Suppressor macrophage treated with lipopolysaccharide for 1 hour (primary cell): ENCODE measurements at regions not wholly inside any gene's neighbourhood (a gene's known extent, or its start where the extent isn't known, plus 50 kb on each side); places are given as distances from the start of the nearest gene placed in this dataset.
"Not testable (repeated sequence)": the region's sequence is repeated elsewhere in the genome, so short reads cannot be mapped to it uniquely, and the experiment has no call there.

Source experiments
- DNase-seq, 3 donors: peaks; one replicate each; pipeline ENCODE4 v3.0.0-alpha.2; 2020 to 2022

DNA sequence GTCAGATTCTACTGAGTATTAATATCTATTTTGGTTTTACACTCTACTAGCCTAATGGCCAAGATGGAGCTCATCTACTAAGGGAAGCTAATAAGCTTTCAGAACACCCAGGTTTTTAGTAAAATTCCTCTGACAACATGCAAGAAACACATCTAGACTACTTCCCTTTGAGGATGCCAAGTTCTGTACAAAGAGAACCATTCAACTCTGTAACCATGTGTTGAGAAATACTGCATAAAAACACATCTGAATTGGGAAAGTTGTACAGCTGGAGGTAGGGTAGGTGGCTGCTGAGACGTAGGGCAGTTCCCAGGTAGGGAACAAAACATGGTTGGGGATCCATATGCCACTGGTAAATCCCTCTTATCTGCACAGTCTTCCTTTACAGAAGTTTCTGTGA lies 66.2 kb downstream of the SC5D start:
- peak in 2 of 3 donors; percentile 33 to 35 for DNase-seq

DNA sequence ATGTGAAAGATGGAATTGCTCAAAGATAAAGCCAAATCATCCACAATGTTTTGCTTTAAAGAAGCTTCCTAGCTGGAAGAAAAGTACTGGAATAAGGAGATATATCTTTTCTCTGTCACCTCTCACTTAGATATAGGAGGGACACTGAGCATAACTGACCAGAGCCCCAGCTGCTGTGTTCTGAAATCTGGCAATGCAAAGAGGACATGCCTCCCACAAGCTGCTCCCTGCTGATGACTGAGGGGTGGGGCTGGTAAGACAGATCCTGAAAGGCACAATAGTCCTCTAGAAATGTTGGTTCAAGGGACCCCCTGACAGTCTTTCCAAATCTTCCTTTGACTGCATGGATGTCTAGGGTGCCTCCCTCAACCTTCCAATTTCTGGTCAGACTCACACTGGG lies 67.0 kb downstream of the SC5D start:
- DNase-seq: no peak

DNA sequence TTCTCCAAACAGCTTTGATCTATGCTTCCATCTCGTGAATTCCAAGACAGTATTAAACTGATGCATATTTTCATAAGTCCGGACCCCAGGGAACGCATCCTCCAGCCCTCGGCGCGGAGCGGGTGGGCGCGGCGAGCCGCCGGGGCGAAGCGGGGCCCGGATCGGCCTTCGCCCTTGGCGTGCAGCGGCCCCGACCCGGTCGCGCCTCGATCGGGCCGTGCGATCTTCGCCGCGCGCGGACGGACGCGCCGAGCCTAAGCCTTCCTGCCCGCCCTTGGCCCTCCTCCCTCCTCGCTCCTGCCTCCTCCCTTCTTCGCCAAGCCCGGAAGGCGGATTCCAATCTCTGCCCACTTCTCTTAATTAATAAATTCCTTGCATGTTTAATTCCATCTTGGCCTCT lies 70.4 kb downstream of the SC5D start:
- not testable (repeated sequence) for DNase-seq

DNA sequence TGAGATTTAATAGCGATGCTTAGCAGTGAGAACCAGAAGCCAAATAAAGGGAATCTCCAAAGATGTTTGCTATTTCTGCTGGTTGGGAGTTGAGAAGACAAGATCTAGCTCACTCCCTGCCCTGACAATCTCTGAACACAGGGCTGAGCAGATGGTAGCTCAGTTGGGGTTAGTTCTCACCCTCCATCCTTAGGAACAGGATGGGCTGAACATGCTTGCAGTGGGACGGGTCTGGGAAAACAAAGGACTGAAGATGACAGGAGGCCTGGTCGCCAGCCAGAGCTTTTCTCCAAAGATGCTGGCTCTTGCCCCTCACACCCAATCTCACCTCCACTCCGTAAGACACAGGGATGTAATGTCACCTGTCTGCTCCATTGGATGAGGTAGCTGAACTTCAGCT lies 72.7 kb downstream of the SC5D start:
- DNase-seq: no peak

DNA sequence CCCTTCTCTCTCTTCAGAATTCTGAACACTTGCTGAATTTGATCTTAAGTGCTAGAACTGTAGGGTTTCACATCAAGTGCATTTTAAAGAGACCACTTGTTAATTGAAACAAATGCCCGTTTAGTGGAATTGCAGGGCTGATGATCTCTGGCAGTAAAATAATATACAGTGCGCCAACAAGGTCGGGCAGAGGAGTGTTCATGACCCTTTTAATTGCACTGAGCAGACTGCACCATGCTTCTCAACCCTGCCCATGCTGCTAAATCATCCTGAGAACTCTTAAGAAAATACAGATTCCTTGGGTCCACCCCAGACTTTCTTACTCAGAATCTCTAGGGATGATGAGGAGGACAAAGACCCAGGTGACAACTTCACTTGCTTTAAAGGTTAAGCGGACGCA lies 73.5 kb downstream of the SC5D start:
- no peak for DNase-seq

DNA sequence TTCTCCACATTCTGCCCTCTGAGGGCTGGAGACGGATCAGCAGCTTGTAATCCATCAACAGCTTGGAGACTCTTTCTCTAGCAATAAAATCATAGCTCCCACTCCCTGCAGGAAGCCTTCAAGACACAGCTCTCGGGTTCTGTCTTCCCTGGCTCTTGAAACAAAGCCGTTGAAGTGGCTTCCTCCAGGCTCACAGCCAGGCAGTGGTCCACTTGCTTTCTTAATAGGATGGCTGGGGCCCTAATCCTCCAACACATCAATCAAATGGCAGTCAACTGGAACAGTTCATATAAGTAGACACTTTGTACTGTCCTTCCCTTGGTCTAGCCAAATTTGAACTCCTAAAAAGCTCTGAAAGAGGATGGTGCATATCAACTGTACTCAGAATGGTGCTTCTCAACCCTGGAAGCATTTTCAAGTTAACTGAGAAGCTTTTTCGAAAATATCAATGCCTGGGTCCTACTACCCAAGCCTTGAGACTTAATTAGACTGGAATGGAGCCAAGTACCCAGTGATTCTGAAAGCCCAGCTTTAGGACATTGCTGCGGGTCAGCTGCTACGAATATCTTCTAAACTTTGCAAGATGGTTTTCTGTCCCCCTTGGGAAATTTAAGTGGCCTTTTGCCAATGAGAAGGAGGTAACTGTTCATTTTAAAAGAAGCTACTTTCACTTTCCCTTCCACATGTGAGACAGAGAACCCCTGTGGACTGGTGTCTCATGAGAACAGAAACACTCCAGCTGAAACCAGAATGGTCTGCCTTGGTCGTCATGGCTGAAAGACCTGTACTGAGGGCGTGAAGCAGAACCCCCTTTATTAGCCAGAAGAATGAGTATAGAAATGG lies 74.7 kb downstream of the SC5D start:
- DNase-seq: peak; percentile 73 to 85 (median 81)

DNA sequence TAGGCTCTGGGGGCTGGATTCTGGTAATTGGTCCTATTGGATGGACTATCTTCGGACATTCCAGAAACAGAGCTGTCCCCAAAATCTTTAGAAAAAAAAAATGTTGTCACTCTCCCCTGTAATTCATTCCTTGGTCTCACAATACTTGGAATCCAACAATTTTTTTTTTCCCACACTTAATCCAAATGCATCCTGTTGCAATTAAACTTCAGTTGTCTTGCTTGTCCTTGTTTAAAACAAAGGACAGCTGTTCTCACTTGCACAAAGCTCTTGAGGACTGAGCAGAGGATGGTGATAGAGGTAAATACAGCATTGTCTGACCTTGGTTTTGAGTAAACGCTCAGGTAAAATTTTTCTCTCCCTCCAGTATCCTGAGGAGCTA lies 75.3 kb downstream of the SC5D start:
- DNase-seq: no peak

DNA sequence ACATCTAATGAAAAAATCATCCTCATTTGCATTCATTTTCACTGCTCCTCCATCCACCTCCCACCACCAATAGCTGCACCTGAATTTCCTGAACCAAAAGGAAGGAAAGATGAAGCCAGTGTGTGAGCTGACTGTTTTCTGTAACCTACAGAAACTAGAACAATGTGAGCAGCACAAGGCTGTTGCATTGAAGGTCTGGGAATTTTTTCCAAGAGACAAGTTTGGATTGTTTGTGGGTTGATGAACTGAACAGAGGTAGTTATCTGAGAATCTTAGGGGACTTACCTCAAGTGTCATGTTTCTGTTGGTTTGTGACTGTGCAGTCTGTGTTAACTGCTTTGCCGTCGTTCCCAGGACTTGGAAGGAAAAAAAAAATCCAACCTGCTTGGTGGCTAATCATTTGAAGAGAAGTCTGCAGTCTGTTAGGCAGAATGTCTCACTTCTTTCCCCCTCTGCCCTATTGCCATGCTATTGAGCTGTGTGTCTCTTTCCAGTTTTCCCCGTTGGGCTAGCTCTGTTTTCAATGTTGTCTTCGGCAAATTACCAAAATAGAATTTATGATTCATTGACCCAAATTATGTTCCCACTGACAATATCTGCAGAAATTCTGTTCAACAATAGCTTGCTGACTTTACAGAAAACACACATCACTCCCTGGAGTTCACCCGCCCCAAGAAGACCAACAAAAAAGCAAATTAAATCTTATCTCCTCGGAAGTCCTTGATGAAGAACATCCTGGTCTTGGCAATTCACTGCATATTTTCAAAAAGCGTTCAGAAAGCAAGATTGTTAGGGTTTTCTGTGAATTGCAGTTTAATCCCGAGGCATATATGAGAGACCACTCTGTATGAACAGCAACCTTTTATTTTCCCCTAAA lies 76.0 kb downstream of the SC5D start:
- no peak for DNase-seq

DNA sequence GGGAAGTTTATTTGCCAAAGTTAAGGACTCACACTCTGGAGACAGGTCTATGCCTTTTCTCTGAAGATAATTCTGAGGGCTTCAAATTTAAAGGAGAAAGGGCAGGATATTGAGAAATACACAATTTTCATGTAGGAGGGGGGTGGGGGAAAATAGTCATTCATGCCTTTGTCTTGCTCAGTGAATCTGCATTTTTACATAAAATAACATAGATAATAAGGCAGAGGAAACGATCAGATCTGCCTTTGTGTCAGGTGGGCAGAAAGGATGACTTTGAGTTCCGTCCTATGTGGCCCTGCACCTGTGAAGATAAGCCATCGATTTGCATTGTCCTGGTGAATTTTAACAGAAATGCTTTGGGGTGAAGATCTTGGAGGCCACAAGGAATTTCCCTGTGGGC lies 76.8 kb downstream of the SC5D start:
- no peak for DNase-seq

DNA sequence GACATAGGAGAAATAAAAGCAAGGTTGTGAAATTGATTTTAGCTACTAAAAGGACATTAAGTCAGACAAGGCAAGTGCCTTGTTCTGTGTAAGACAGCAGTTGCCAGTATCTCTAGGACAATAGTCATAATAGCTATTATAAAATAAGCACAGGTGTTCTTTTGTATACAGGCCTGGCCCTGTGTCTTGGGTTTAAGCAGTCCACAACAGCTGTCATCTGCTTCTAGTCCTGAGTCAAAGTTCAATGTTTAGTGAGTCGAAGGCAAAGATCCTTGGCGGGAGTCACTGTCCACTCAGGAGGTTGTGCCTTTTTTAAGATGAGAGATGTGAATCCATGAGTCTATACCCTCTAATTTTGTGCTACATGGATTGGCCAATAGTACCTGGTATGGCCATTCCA lies 79.5 kb downstream of the SC5D start:
- DNase-seq: no peak

DNA sequence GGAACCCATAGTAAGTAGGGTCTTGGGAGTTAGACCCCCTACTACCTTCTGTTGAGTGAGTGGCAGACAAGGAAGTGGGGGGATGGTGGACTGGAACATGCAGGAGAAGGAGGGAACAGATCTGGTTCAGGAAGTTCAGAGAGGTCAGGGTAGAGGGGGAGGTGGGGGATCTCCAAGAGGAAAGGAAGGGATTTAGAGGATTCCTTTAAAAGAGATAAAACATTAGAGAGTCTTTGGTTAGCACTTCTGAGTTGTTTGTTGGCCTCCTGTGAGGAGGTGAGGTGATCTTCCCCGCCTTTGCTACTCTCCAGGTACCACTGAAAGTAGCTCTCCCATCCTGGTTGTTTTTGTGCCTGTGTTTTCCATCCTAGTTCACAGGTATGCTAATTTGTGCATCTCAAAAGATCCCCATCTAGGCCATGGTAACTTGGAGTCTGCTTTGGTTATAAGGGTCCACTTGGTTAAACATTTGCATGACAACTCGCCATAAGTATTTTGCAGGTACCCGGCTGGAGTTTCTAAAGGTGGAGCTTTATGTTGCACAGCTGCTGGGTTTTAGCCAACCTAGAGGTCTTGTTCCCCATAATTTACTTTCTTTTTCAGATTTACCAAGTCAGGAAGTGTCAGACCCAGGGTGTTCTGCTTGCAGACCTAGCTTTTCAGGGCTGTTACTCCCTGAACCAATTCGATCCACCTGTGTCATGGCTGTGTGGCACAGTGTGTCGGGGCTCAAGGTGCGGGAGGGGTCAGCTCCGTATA lies 79.3 kb upstream of the SORL1 start:
- peak; percentile 25 to 51 (median 32) for DNase-seq

DNA sequence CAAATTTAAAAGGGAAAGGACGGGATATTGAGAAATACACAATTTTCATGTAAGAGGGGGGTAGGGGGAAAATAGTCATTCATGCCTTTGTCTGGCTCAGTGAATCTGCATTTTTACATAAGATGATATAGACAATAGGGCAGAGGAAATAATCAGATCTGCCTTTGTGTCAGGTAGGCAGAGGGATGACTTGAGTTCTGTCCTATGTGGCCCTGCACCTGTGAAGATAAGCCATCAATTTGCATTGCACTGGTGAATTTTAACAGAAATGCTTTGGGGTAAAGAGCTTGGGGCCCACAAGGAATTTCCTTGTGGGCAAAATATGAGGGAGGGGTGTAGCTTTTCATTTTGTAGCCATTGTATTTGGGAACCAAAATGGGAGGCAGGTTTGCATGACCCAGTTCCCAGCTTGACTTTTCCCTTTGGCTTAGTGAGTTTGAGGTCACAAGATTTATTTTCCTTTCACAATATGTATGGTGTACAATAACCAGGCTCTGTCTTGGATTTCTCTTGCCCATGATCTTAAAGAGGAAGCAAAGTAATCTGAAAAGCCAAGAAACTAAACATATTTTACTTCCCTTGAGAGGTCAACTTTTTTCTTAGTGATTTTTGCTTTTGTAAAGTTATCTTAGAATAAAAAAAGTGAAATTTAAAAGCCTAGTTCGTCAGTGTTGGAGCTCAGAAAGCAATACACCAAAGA lies 77.7 kb upstream of the SORL1 start:
- DNase-seq: peak in 2 of 3 donors; percentile 33 to 52

DNA sequence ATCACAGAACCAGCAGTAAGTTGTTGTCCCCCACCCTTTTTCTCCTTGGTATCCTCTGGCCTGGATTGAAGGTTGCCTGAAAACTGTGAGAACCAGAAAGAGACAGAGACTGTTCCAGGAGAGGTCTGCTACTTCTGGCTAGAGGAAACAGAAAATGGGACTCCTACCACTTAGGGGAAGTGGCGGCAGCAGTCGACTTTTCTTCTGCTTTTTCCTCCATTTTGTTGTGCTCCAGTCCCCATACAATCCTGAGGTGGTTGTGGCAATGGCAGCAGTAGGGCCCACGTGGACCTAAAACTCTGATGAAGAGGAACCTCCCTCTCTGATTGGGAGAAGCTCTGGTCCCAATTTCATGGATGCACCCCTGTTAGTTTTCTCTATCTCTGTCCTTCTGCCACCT lies 76.0 kb upstream of the SORL1 start:
- peak; percentile 30 to 46 (median 39) for DNase-seq

DNA sequence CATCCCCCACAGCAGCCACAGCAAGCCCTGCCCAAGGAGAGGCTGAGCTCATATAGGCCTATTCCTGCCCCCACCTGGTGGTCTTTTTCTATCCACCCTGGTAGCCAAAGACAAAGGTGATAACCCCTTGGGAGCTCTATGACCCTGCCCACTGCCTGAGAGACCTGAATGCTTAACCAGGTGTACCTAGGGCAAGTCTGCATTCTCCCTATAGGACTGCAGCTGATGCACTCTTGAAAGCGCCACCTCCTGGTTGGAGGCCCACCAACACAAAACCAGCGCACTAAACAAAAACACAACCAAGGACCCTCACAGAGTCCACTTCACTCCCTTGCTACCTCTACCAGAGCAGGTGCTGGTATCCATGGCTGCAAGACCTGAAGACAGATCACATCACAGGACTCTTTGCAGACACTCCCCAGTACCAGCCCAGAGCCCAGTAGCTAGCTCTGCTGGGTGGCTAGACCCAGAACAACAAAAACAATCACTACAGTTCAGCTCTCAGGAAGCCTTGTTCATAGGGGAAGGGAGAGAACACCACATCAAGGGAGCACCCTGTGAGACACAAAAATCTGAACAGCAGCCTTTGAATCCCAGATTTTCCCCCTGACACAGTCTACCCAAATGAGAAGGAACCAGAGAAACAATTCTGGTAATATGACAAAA lies 72.8 kb upstream of the SORL1 start:
- DNase-seq: not testable (repeated sequence)

DNA sequence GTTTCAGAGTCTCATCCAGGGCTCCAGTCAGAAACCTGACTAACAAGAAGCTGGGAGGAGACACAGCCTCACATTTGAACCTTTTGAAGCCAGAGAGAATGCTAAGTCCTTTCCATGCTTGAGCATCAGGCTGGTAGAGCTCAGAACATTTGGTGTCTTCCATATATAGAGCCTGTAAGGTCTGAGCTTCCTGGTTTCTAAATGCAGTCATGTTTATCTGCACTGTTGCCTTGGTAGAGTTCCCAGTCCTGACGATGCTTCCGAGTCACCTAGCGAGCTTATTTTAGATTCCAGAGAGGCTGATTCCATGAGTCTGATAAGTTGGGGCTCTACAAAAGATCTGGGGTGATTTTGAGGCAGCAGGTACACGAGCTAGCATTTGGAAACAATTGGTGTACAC lies 68.4 kb upstream of the SORL1 start:
- DNase-seq: no peak

DNA sequence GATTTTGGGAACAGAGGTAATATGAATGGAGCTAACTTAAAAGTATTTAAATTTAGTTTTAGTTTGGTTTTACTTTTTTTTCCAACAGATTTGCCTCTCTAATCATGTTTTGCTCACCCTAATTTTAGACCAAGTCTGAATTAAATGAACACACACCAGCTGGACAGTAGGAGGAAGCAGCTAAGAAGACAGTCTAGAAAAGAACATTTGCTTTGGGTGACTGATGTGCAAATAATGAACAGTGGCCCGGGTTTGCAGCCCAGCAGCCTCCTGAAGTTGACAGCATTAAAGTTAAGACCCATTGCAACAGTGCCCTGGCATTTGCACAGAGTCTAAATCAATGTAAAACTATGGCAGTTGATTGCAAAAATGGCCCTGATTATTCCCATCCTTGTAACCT lies 66.4 kb upstream of the SORL1 start:
- no peak for DNase-seq
